ENCODE measurements at regions not wholly inside any gene's neighbourhood (a gene's known extent, or its start where the extent isn't known, plus 50 kb on each side); places are given as distances from the start of the nearest gene placed in this dataset.
"Not testable (repeated sequence)": the region's sequence is repeated elsewhere in the genome, so short reads cannot be mapped to it uniquely, and the experiment has no call there.

- no peak for DNase-seq (ENCODE audit: low spot score)
Observed at GRCh38 chr7:131961054-131961680, 404.7 kb upstream of the PODXL start.

GRCh38 chr7:131959106-131959812 is 402.8 kb upstream of the PODXL start:
- DNase-seq (ENCODE audit: low spot score): no peak

- no peak for DNase-seq (ENCODE audit: low spot score)
Observed at GRCh38 chr7:131957338-131958020, 401.1 kb upstream of the PODXL start.

GRCh38 chr7:131956864-131957263 is 400.4 kb upstream of the PODXL start:
- no peak for DNase-seq (ENCODE audit: low spot score)

- no peak for DNase-seq (ENCODE audit: low spot score)
Observed at GRCh38 chr7:131955679-131956078, 399.3 kb upstream of the PODXL start.

GRCh38 chr7:131953184-131953583 is 396.8 kb upstream of the PODXL start:
- no peak for DNase-seq (ENCODE audit: low spot score)

GRCh38 chr7:131952365-131952764 is 395.9 kb upstream of the PODXL start:
- no peak for DNase-seq (ENCODE audit: low spot score)

- DNase-seq (ENCODE audit: low spot score): no peak
Observed at GRCh38 chr7:131950758-131951157, 394.3 kb upstream of the PODXL start.

- DNase-seq (ENCODE audit: low spot score): no peak
Observed at GRCh38 chr7:131949659-131950058, 393.2 kb upstream of the PODXL start.

- no peak for DNase-seq (ENCODE audit: low spot score)
Observed at GRCh38 chr7:131948434-131949053, 392.1 kb upstream of the PODXL start.

- no peak for DNase-seq (ENCODE audit: low spot score)
Observed at GRCh38 chr7:131947661-131948060, 391.2 kb upstream of the PODXL start.

- DNase-seq (ENCODE audit: low spot score): no peak
Observed at GRCh38 chr7:131945957-131946544, 389.6 kb upstream of the PODXL start.

GRCh38 chr7:131945313-131945911 is 389.0 kb upstream of the PODXL start:
- DNase-seq (ENCODE audit: low spot score): peak; percentile 88

GRCh38 chr7:131944556-131945069 is 388.2 kb upstream of the PODXL start:
- DNase-seq (ENCODE audit: low spot score): no peak

- no peak for DNase-seq (ENCODE audit: low spot score)
Observed at GRCh38 chr7:131943646-131944045, 387.2 kb upstream of the PODXL start.

- DNase-seq (ENCODE audit: low spot score): no peak
Observed at GRCh38 chr7:131943211-131943610, 386.8 kb upstream of the PODXL start.

GRCh38 chr7:131942287-131943150 is 386.1 kb upstream of the PODXL start:
- no peak for DNase-seq (ENCODE audit: low spot score)

GRCh38 chr7:131941291-131941690 is 384.9 kb upstream of the PODXL start:
- no peak for DNase-seq (ENCODE audit: low spot score)

GRCh38 chr7:131940621-131941165 is 384.3 kb upstream of the PODXL start:
- DNase-seq (ENCODE audit: low spot score): no peak

GRCh38 chr7:131938788-131939187 is 382.4 kb upstream of the PODXL start:
- not testable (repeated sequence) for DNase-seq (ENCODE audit: low spot score)

Measured in ecto neural progenitor cell (in vitro differentiated cells).